Liver (tissue), 8 donors: ENCODE measurements at regions not wholly inside any gene's neighbourhood (a gene's known extent, or its start where the extent isn't known, plus 50 kb on each side); places are given as distances from the start of the nearest gene placed in this dataset.

Experiments
- DNase-seq: peaks from one replicate; pipeline ENCODE4 v3.0.0-alpha.2; 2017; ENCODE audit warnings: low spot score
- H3K27ac ChIP-seq, 2 donors: one replicate each; pipeline ENCODE4 v1.7.0; 2013; ENCODE audit warnings: inconsistent platforms in 2 of 2, low read length in 2 of 2, control low read depth in 1 of 2, low read depth in 1 of 2, mild to moderate bottlenecking in 1 of 2
- H3K27me3 ChIP-seq, 4 donors: one replicate each; pipeline versions ENCODE4 v1.6.1 to v1.7.0; 2013; ENCODE audit warnings: low read length in 3 of 4, inconsistent platforms in 1 of 4, mild to moderate bottlenecking in 1 of 4, moderate library complexity in 1 of 4; ENCODE audit not compliant: control insufficient read depth in 4 of 4, insufficient read depth in 4 of 4
- H3K36me3 ChIP-seq, 4 donors: one replicate each; pipeline versions ENCODE4 v1.6.1 to v1.7.0; 2013; ENCODE audit warnings: low read length in 3 of 4, mild to moderate bottlenecking in 3 of 4, low read depth in 1 of 4, moderate library complexity in 1 of 4; ENCODE audit not compliant: control insufficient read depth in 4 of 4, insufficient read depth in 3 of 4
- H3K4me1 ChIP-seq, 4 donors: one replicate each; pipeline versions ENCODE4 v1.6.1 to v1.7.0; 2013; ENCODE audit warnings: low read length in 3 of 4, mild to moderate bottlenecking in 3 of 4, moderate library complexity in 1 of 4; ENCODE audit not compliant: control insufficient read depth in 4 of 4, insufficient read depth in 4 of 4
- H3K4me3 ChIP-seq, 3 donors: one replicate each; pipeline versions ENCODE4 v1.6.1 to v1.7.0; 2013; ENCODE audit warnings: low read length in 3 of 3, control low read depth in 1 of 3, low read depth in 1 of 3, mild to moderate bottlenecking in 1 of 3
- H3K9ac ChIP-seq, 2 donors: one replicate each; pipeline ENCODE4 v1.7.0; 2013; ENCODE audit warnings: low read length in 2 of 2, mild to moderate bottlenecking in 2 of 2, moderate library complexity in 2 of 2, control low read depth in 1 of 2, low read depth in 1 of 2
- H3K9me3 ChIP-seq, 4 donors: one replicate each; pipeline versions ENCODE4 v1.6.1 to v1.7.0; 2013; ENCODE audit warnings: low read length in 3 of 4; ENCODE audit not compliant: control insufficient read depth in 4 of 4
- CTCF ChIP-seq: fragments of 150-350 bp; IDR thresholded peaks from 2 replicates; pipeline ENCODE4 v1.5.1; 2017; ENCODE audit warnings: improper control_type of control experiment, low read depth, low read length; ENCODE audit not compliant: missing input control
- FOXA1 ChIP-seq: IDR thresholded peaks from 2 replicates; pipeline ENCODE4 v1.6.1; 2016; ENCODE audit warnings: antibody characterized with exemption
- HNF4G ChIP-seq: IDR thresholded peaks from 2 replicates; pipeline ENCODE4 v1.6.1; 2016; ENCODE audit warnings: antibody characterized with exemption
- JUND ChIP-seq, 2 donors: IDR thresholded peaks; 2 replicates each; pipeline ENCODE4 v1.6.1; 2016; ENCODE audit warnings: antibody characterized with exemption in 2 of 2
- MAX ChIP-seq: IDR thresholded peaks from 2 replicates; pipeline ENCODE4 v1.6.1; 2016; ENCODE audit warnings: antibody characterized with exemption
- NR2F2 ChIP-seq: IDR thresholded peaks from 2 replicates; pipeline ENCODE4 v1.6.1; 2016; ENCODE audit warnings: antibody characterized with exemption
- RAD21 ChIP-seq, 2 donors: IDR thresholded peaks; 2 replicates each; pipeline ENCODE4 v1.6.1; 2016; ENCODE audit warnings: antibody characterized with exemption in 2 of 2, mild to moderate bottlenecking in 2 of 2
- REST ChIP-seq: IDR thresholded peaks from 2 replicates; pipeline ENCODE4 v1.6.1; 2016; ENCODE audit warnings: antibody characterized with exemption, mild to moderate bottlenecking
- TAF1 ChIP-seq: conservative IDR thresholded peaks from 2 replicates; pipeline ENCODE4 v1.6.1; 2016; ENCODE audit warnings: antibody characterized with exemption, mild to moderate bottlenecking
- ZBTB33 ChIP-seq: IDR thresholded peaks from 2 replicates; pipeline ENCODE4 v1.6.1; 2016; ENCODE audit warnings: antibody characterized with exemption
- WGBS: extraction: QIAGEN DNeasy Blood & Tissue Kit; methylation state at CpG from one replicate; pipeline ENCODE4 v1.1.7; 2013; 5-methylcytosine and 5-hydroxymethylcytosine counted together
- donor health status: healthy.
- donor health status: healthy.
- donor health status: healthy.
- donor health status: healthy.
- donor health status: healthy.

GRCh38 chr5:68911840-68912690, 181.7 kb upstream of the SLC30A5 start:
- no peak overlapping the region for H3K27ac ChIP-seq
- H3K4me1 ChIP-seq, result no peaks in the 10 kb centered on the region
- DNase-seq, result no peak

More at GRCh38 chr5:68911840-68912690, 181.7 kb upstream of the SLC30A5 start:
- no peaks in the 10 kb centered on the region for H3K36me3 ChIP-seq
- 82% methylated on average over 4 of the region's 4 CpGs for WGBS
- H3K4me3 ChIP-seq, result no peak overlapping the region
- H3K9me3 ChIP-seq, result no peaks in the 10 kb centered on the region
- TF ChIP-seq JUND (IDR thresholded peaks at IDR 0.05) (no peak), ZBTB33 (no peak), REST (no peak), RAD21 (IDR thresholded peaks at IDR 0.05) (no peak), NR2F2 (no peak), CTCF (no peak), MAX (no peak), HNF4G (no peak), FOXA1 (no peak), TAF1 (no peak)
- H3K9ac ChIP-seq, result no peak overlapping the region
- H3K27me3 ChIP-seq, result no peaks in the 10 kb centered on the region
